ENCODE measurements at regions not wholly inside any gene's neighbourhood (a gene's known extent, or its start where the extent isn't known, plus 50 kb on each side); places are given as distances from the start of the nearest gene placed in this dataset.

- DNase-seq (ENCODE audit: low spot score) = no peak
- intact Hi-C loops (cut with DNase I) = no loop called here
Observed at GRCh38 chr1:42096554-42096953, 56.7 kb upstream of the GUCA2B start.

- DNase-seq (ENCODE audit: low spot score) = no peak
Observed at GRCh38 chr1:42089246-42089645, 64.0 kb upstream of the GUCA2B start.

GRCh38 chr1:42086146-42086545 is 67.1 kb upstream of the GUCA2B start:
- intact Hi-C loops (cut with DNase I) = no loop called here
- no peak for DNase-seq (ENCODE audit: low spot score)

More at GRCh38 chr1:42089246-42089645, 64.0 kb upstream of the GUCA2B start:
- intact Hi-C loops (cut with DNase I) = no loop called here

- intact Hi-C loops (cut with DNase I) = no loop called here
- no peak for DNase-seq (ENCODE audit: low spot score)
Observed at GRCh38 chr1:42085596-42085995, 67.6 kb upstream of the GUCA2B start.

GRCh38 chr1:42081475-42081874 is 71.7 kb upstream of the GUCA2B start:
- intact Hi-C loops (cut with DNase I) = no loop called here
- DNase-seq (ENCODE audit: low spot score) = no peak

- intact Hi-C loops (cut with DNase I) = loop anchor here in 1 of 2 donors (5.0 kb wide), 1 partner anchor 738 kb away; no protein-coding TSS in a partner anchor
- DNase-seq (ENCODE audit: low spot score) = no peak
Observed at GRCh38 chr1:42075179-42075578, 78.0 kb upstream of the GUCA2B start.

- no peak for DNase-seq (ENCODE audit: low spot score)
- intact Hi-C loops (cut with DNase I) = no loop called here
Observed at GRCh38 chr1:42070996-42071395, 82.2 kb upstream of the GUCA2B start.

- DNase-seq (ENCODE audit: low spot score) = no peak
- intact Hi-C loops (cut with DNase I) = no loop called here
Observed at GRCh38 chr1:42057800-42058199, 95.4 kb upstream of the GUCA2B start.

GRCh38 chr1:42056460-42056859 is 96.8 kb upstream of the GUCA2B start:
- no peak for DNase-seq (ENCODE audit: low spot score)
- intact Hi-C loops (cut with DNase I) = no loop called here

GRCh38 chr1:42055061-42055460 is 98.1 kb upstream of the GUCA2B start:
- intact Hi-C loops (cut with DNase I) = no loop called here
- no peak for DNase-seq (ENCODE audit: low spot score)

GRCh38 chr1:42052072-42052699 is 101.0 kb upstream of the GUCA2B start:
- intact Hi-C loops (cut with DNase I) = no loop called here
- DNase-seq (ENCODE audit: low spot score) = no peak

GRCh38 chr1:42047508-42047880 is 105.7 kb upstream of the GUCA2B start:
- no peak for DNase-seq (ENCODE audit: low spot score)
- intact Hi-C loops (cut with DNase I) = no loop called here

GRCh38 chr1:42046761-42047507 is 106.3 kb upstream of the GUCA2B start:
- intact Hi-C loops (cut with DNase I) = no loop called here
- DNase-seq (ENCODE audit: low spot score) = no peak

- DNase-seq (ENCODE audit: low spot score) = no peak
- intact Hi-C loops (cut with DNase I) = no loop called here
Observed at GRCh38 chr1:42044346-42044745, 108.9 kb upstream of the GUCA2B start.

GRCh38 chr1:42043811-42044210 is 109.4 kb upstream of the GUCA2B start:
- DNase-seq (ENCODE audit: low spot score) = no peak

GRCh38 chr1:42043182-42043581 is 110.0 kb upstream of the GUCA2B start:
- intact Hi-C loops (cut with DNase I) = no loop called here
- no peak for DNase-seq (ENCODE audit: low spot score)

More at GRCh38 chr1:42043811-42044210, 109.4 kb upstream of the GUCA2B start:
- intact Hi-C loops (cut with DNase I) = no loop called here

GRCh38 chr1:42041031-42041430 is 112.2 kb upstream of the GUCA2B start:
- intact Hi-C loops (cut with DNase I) = no loop called here

GRCh38 chr1:42040159-42040558 is 113.1 kb upstream of the GUCA2B start:
- no peak for DNase-seq (ENCODE audit: low spot score)
- intact Hi-C loops (cut with DNase I) = no loop called here

More at GRCh38 chr1:42041031-42041430, 112.2 kb upstream of the GUCA2B start:
- DNase-seq (ENCODE audit: low spot score) = no peak

- no peak for DNase-seq (ENCODE audit: low spot score)
- intact Hi-C loops (cut with DNase I) = no loop called here
Observed at GRCh38 chr1:42038261-42038660, 114.9 kb upstream of the GUCA2B start.

- DNase-seq (ENCODE audit: low spot score) = no peak
- intact Hi-C loops (cut with DNase I) = no loop called here
Observed at GRCh38 chr1:42037586-42037985, 115.6 kb upstream of the GUCA2B start.

GRCh38 chr1:42037161-42037560 is 116.0 kb upstream of the GUCA2B start:
- intact Hi-C loops (cut with DNase I) = no loop called here
- no peak for DNase-seq (ENCODE audit: low spot score)
